ENCODE measurements at regions not wholly inside any gene's neighbourhood (a gene's known extent, or its start where the extent isn't known, plus 50 kb on each side); places are given as distances from the start of the nearest gene placed in this dataset.
"Not testable (repeated sequence)": the region's sequence is repeated elsewhere in the genome, so short reads cannot be mapped to it uniquely, and the experiment has no call there.

DNA sequence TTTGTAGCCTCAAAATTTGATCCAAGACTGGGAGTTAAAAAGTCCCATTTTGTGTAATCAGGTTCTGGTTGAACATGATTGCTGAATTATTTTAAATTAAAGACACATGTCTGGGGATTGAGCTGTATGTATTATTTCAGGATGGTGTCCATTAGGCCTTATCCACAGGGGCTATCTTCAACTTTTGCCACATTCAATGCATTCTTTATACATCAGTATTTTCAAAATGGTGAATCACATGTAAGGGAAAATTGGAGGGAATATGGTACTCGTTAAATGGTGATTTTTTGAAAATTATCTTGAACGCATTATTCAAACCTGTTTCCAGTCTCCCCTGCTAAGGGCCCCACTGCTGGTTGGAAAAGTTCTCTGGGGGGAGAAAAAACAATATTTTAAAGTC lies 367.7 kb upstream of the NPVF start:
- DNase-seq (ENCODE audit: low spot score): no peak

DNA sequence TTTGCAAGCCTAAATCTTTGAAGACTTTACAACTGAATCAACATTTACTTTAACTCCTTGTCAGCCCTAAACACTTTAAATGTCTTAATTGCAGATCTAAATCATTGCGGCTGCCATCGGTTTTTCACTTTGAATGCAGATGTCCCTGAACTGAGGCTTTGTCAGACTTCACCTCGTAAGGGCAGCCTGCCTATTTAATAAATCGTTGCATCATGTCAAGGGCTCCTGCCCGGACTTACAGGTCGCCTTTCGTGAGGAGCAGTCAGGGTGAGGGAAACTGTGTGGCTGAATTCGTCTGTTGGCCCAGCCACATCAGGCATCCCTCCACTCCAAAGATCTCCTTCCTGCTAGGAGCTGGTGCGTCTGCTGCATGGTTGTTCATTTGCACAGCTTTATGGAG lies 368.2 kb upstream of the NPVF start:
- DNase-seq (ENCODE audit: low spot score): no peak

GRCh38 chr7:25597946-25598345 lies 369.7 kb upstream of the NPVF start:
- no peak for DNase-seq (ENCODE audit: low spot score)

- DNase-seq (ENCODE audit: low spot score): no peak
These were observed 370.5 kb upstream of the NPVF start for GRCh38 chr7:25598765-25599164.

DNA sequence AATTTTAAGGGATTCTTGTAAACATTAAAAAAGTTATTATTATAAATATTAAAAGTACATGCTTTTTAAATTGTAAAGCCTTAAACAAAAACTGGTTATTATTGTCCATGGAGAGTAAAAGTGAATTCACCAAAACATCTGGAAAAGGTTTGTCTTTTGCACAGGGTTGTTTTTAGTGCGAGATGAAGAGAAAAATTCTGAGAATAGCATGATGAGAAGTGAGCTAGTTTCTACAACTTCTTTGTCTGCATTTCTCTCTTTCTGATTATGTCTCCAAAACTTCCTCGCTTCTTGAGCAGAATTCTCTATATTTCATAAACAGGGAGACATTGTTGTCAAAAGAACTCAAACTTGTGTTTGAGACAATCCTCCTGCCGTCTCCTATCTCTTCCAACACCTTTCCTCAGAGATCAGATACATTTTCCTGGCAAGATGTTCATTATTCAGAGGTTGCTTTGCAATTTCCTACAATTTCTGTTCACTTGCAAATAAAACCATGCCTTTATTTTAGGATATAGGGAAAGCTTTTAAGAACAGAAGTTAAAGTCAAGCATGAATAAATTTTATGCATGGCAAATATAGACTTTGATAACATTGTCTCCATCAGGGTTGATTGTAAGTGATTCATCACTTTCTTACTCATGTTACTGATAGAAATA lies 372.1 kb upstream of the NPVF start:
- no peak for DNase-seq (ENCODE audit: low spot score)

GRCh38 chr7:25602730-25603426 lies 374.6 kb upstream of the NPVF start:
- DNase-seq (ENCODE audit: low spot score): not testable (repeated sequence)

- not testable (repeated sequence) for DNase-seq (ENCODE audit: low spot score)
These were observed 375.1 kb upstream of the NPVF start for GRCh38 chr7:25603427-25603740.

- DNase-seq (ENCODE audit: low spot score): no peak
These were observed 382.9 kb upstream of the NPVF start for GRCh38 chr7:25611196-25611595.

DNA sequence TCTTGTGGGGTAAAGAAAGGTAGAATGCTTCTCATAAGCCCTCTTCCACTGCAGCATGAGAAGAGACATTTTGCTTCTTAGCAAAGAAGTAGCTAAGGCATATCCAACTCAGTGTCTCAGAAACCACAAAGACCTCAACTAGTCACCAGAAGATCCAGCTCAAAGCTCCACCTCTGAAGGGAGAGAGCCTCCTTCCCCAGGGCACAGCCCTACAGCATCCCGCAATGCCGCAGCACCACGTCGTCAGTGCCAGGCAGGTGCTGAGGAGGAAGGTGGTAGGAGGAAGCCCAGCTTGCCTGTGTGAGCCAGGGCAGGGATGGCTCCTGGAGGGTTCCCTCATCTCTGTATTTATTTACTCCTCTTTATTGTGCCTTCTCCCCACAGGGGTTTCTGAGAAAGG lies 385.6 kb upstream of the NPVF start:
- no peak for DNase-seq (ENCODE audit: low spot score)

GRCh38 chr7:25614415-25614814 lies 386.1 kb upstream of the NPVF start:
- no peak for DNase-seq (ENCODE audit: low spot score)

- no peak for DNase-seq (ENCODE audit: low spot score)
These were observed 386.7 kb upstream of the NPVF start for GRCh38 chr7:25615003-25615402.

GRCh38 chr7:25615593-25615992 lies 387.3 kb upstream of the NPVF start:
- DNase-seq (ENCODE audit: low spot score): no peak

DNA sequence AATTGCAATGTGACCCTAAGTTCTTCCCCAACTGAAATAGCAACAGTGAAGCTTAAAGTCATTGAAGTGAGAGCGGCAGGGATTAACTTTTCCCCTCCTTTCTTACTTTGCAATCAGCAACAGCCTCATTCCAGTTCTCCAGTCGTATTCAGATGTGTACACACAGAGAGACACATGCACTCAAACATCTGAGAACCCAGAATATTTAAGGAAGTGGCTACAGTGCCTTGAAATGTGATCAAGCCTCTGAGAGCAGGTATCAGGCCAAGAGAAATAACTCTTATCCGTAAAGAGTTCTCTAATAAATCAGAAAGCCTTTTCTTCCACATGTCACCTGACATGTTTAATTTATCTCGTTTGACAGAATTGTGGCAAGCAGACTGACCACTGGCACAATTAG lies 388.9 kb upstream of the NPVF start:
- no peak for DNase-seq (ENCODE audit: low spot score)

GRCh38 chr7:25617673-25618072 lies 389.4 kb upstream of the NPVF start:
- no peak for DNase-seq (ENCODE audit: low spot score)

DNA sequence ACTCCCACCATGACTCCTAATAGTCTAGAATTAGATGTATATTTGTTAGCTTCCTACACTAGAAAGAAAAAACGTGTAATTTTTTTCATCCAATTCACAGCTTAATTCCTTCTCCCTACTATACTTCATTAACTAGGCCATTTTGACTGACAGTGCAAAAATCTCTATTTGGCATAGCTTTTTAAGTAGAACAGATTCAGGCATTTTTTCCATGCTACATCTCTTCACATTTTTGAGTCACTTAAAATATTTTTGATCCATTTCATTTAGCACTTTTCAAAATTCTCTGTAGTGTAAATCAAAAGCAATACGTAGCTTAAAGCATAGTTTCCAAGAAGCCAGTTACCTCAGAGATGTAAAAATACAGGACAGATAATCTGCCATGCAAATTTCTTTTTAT lies 391.1 kb upstream of the NPVF start:
- DNase-seq (ENCODE audit: low spot score): no peak

DNA sequence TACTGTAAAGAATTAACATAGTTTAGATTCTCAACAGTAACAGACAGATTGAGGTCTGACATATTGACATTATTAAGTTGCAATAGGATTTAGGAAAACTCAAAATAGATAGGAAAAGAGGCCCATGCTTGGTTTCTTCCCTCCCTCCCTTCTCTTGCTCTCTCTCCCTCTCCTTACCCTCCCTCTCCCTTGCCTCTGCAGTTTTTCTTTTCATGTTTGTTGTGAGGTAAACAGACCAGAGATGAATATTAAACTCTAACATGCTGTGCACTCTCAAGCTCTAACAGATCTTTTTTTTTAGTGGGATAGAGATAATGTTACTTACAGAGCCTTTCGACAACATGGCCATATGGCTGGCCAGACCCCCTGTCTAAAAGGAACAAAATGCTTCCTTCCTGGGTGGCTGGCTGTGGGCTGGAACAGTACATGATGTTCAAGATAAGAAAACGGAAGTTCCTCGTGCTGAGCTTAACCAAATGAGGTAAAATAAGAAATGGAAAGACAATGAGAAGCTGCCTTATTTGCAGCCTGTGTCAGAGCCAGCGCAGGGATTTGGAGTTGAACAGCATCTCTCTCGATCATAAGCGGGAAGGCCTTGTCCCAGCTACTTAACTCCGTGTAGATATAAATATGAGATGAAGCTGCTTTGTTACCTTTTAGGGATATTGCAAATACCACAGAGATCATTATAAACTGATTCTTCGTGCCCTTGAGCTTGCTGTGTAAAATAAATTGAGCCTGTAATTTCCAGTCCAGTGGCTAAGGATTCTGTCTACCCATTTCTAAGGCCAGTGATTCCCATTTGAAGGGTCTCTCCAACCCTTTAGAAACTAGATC lies 391.9 kb upstream of the NPVF start:
- DNase-seq (ENCODE audit: low spot score): no peak

GRCh38 chr7:25621993-25622392 lies 393.7 kb upstream of the NPVF start:
- no peak for DNase-seq (ENCODE audit: low spot score)

DNA sequence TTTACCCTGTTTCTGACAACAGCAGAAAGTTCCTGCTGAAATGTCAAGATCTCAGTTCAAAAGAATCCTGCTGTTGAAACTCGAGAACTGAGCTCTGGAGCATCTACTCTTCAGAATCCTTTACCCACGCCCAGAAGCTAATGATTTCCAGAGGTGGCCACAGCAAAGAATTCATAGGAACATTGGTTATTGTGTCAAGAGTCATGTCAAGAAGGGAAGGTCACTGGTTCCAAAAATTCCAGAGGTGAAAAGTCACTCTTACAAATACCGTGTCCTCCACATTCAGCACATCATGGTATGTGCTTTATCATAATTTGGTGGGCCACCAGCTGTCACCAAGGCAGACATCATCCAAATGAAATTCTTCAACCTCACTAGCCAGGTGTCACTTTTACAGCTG lies 394.4 kb upstream of the NPVF start:
- no peak for DNase-seq (ENCODE audit: low spot score)

DNA sequence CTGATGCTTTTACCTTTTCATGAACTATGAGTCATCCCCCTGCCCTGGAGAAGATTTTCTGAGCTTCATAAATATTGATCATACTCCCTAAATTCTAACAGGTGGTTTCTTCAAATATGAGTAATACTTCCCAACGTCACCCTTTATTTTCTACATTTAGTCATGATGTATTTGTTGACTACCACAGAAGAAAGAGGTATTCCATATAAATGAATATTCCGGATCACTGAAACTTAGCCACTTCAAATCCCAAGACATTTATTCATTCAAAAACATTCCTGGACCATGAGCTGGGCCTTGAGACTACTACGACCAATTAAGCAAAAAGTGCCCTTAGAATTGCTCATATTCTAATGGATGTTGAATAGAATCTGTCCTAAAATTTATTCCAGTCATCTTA lies 395.8 kb upstream of the NPVF start:
- no peak for DNase-seq (ENCODE audit: low spot score)

DNA sequence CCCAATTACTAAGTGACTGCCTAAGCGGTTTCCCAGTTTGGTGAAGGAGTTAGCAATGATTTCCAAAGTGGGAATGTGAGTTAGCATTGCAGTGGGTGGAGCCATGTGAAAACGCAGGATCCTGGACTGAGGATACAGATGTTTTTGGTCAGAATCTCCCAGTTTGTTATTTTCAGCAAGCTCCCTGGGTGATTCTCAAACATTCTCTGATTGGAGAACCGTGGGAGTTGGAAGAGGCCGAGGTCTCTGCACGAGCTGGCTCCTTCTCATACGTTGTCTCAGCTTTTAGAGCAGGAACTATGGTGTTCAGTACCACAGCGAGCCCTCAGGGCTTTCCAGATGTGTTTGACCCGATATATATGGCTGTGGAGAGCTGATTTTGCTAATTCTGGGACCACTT lies 396.5 kb upstream of the NPVF start:
- no peak for DNase-seq (ENCODE audit: low spot score)

DNA sequence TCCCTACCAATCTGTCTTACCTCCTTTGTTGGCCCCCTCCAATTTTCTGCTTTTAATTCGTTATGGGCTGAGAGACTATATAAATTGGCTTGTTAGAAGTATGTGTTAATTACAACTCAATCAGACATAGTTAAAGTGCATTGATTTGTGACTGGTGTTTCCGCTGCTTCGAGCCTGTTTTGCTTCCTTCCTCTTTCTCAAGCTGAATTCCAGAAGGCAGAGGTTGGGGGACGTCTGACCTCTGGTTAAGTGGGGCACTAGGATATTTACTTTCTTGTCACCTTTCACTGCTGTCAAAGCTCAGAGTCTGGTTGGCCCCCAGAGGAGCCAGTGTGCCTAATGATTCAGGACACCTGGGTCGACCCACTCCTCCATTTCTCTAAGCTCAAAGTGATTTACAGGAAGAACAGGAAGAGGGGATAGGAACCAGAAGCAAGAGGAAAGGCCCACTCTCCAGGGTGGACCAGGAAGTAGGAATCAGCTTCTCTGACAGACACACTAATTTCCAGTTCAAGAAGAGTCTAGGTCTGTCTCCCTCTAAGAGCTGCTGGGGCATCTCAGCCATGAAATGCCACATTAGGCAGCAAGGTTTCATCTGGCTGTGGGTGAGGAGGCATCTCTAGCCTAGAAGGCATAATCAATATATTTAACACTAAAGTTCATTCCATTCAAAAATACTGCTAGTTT lies 397.2 kb upstream of the NPVF start:
- no peak for DNase-seq (ENCODE audit: low spot score)

GRCh38 chr7:25626451-25627131 lies 398.3 kb upstream of the NPVF start:
- DNase-seq (ENCODE audit: low spot score): no peak
